ENCODE measurements at regions not wholly inside any gene's neighbourhood (a gene's known extent, or its start where the extent isn't known, plus 50 kb on each side); places are given as distances from the start of the nearest gene placed in this dataset.

- DNase-seq: no peak
Measured at GRCh38 chr18:77597726-77598125, 348.1 kb downstream of the GALR1 start.

- no peak for DNase-seq
Measured at GRCh38 chr18:77600674-77601073, 351.0 kb downstream of the GALR1 start.

- no peak for DNase-seq
Measured at GRCh38 chr18:77601567-77601966, 351.9 kb downstream of the GALR1 start.

GRCh38 chr18:77607087-77607486, 357.4 kb downstream of the GALR1 start:
- no peak for DNase-seq

- no peak for DNase-seq
Measured at GRCh38 chr18:77608807-77609206, 359.2 kb downstream of the GALR1 start.

- DNase-seq: peak; percentile 0
Measured at GRCh38 chr18:77617694-77618093, 368.0 kb downstream of the GALR1 start.

GRCh38 chr18:77619525-77619924, 369.9 kb downstream of the GALR1 start:
- no peak for DNase-seq

GRCh38 chr18:77622009-77622692, 372.5 kb downstream of the GALR1 start:
- no peak for DNase-seq

GRCh38 chr18:77632758-77633157, 383.1 kb downstream of the GALR1 start:
- DNase-seq: no peak

GRCh38 chr18:77634494-77634893, 384.8 kb downstream of the GALR1 start:
- no peak for DNase-seq

GRCh38 chr18:77635451-77635850, 385.8 kb downstream of the GALR1 start:
- DNase-seq: no peak

GRCh38 chr18:77635858-77636257, 386.2 kb downstream of the GALR1 start:
- DNase-seq: no peak

- no peak for DNase-seq
Measured at GRCh38 chr18:77645170-77645872, 395.7 kb downstream of the GALR1 start.

- DNase-seq: no peak
Measured at GRCh38 chr18:77647472-77647871, 397.8 kb downstream of the GALR1 start.

- no peak for DNase-seq
Measured at GRCh38 chr18:77648411-77648810, 398.8 kb downstream of the GALR1 start.

GRCh38 chr18:77650799-77651385, 401.2 kb downstream of the GALR1 start:
- peak; percentile 32 for DNase-seq

- no peak for DNase-seq
Measured at GRCh38 chr18:77651441-77651840, 401.8 kb downstream of the GALR1 start.

GRCh38 chr18:77653792-77654191, 404.1 kb downstream of the GALR1 start:
- DNase-seq: no peak

GRCh38 chr18:77654302-77654701, 404.7 kb downstream of the GALR1 start:
- DNase-seq: no peak

- DNase-seq: no peak
Measured at GRCh38 chr18:77657651-77658298, 408.1 kb downstream of the GALR1 start.

- DNase-seq: no peak
Measured at GRCh38 chr18:77658299-77658662, 408.6 kb downstream of the GALR1 start.

GRCh38 chr18:77658751-77659448, 409.3 kb downstream of the GALR1 start:
- no peak for DNase-seq

GRCh38 chr18:77666613-77667012, 417.0 kb downstream of the GALR1 start:
- no peak for DNase-seq

Data from fibroblast of skin of right biceps (primary cell).